ENCODE measurements at regions not wholly inside any gene's neighbourhood (a gene's known extent, or its start where the extent isn't known, plus 50 kb on each side); places are given as distances from the start of the nearest gene placed in this dataset.

DNA sequence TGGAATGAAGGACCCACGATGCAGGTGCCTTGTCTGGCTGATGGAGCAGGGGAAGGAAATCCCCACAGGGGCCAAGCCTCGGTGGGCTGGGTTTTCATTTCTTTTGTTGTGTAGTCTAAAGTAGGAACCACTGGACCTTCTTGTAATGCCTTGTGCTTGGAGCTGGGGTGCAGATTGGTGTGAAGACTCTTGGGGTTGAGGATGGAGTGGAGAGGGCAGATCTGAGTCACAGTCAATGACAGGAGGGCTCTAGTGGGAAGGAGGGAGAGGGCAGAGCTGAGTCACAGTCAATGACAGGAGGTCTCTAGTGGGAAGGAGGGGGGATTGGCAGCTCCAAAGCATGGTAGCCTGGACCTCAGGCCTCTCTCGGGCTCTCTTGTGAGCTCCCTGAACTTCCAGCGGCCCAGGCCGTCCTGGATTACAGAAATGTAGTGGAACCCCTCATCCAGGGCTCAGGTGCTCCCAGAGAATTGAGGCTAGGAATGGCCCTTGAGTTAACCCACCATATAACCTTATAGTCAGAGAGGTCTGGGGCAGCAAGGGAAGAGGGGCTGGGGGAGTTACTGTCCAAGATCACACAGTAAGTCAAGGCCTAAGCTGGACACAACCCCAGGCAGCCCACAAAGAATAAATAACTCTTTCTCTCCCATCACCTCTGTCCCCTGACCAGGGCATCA lies 313.8 kb downstream of the MATN1 start:
- H3K27ac ChIP-seq (ENCODE audit: low read length): no peak overlapping the region
- H3K36me3 ChIP-seq (ENCODE audit: insufficient read depth, low read length): no peaks in the 10 kb centered on the region
- no peak overlapping the region for H3K4me2 ChIP-seq (ENCODE audit: low read length)
- no peaks in the 10 kb centered on the region for H3K9me2 ChIP-seq (ENCODE audit: insufficient read depth, low read length)
- H3K9ac ChIP-seq (ENCODE audit: low read length): no peak overlapping the region
- TF ChIP-seq, protein P1, sequence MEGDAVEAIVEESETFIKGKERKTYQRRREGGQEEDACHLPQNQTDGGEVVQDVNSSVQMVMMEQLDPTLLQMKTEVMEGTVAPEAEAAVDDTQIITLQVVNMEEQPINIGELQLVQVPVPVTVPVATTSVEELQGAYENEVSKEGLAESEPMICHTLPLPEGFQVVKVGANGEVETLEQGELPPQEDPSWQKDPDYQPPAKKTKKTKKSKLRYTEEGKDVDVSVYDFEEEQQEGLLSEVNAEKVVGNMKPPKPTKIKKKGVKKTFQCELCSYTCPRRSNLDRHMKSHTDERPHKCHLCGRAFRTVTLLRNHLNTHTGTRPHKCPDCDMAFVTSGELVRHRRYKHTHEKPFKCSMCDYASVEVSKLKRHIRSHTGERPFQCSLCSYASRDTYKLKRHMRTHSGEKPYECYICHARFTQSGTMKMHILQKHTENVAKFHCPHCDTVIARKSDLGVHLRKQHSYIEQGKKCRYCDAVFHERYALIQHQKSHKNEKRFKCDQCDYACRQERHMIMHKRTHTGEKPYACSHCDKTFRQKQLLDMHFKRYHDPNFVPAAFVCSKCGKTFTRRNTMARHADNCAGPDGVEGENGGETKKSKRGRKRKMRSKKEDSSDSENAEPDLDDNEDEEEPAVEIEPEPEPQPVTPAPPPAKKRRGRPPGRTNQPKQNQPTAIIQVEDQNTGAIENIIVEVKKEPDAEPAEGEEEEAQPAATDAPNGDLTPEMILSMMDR (IDR thresholded peaks at IDR 0.05; ENCODE audit: poor library complexity, severe bottlenecking): no peak
- no peak for TF ChIP-seq TAF1 (IDR thresholded peaks at IDR 0.05; ENCODE audit: low read depth)
- no peak for TF ChIP-seq EP300 (conservative IDR thresholded peaks at IDR 0.05; ENCODE audit: poor library complexity, severe bottlenecking)
- TF ChIP-seq, protein P2, sequence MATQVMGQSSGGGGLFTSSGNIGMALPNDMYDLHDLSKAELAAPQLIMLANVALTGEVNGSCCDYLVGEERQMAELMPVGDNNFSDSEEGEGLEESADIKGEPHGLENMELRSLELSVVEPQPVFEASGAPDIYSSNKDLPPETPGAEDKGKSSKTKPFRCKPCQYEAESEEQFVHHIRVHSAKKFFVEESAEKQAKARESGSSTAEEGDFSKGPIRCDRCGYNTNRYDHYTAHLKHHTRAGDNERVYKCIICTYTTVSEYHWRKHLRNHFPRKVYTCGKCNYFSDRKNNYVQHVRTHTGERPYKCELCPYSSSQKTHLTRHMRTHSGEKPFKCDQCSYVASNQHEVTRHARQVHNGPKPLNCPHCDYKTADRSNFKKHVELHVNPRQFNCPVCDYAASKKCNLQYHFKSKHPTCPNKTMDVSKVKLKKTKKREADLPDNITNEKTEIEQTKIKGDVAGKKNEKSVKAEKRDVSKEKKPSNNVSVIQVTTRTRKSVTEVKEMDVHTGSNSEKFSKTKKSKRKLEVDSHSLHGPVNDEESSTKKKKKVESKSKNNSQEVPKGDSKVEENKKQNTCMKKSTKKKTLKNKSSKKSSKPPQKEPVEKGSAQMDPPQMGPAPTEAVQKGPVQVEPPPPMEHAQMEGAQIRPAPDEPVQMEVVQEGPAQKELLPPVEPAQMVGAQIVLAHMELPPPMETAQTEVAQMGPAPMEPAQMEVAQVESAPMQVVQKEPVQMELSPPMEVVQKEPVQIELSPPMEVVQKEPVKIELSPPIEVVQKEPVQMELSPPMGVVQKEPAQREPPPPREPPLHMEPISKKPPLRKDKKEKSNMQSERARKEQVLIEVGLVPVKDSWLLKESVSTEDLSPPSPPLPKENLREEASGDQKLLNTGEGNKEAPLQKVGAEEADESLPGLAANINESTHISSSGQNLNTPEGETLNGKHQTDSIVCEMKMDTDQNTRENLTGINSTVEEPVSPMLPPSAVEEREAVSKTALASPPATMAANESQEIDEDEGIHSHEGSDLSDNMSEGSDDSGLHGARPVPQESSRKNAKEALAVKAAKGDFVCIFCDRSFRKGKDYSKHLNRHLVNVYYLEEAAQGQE (IDR thresholded peaks at IDR 0.05; ENCODE audit: borderline replicate concordance): no peak
- no peak for TF ChIP-seq SMC3 (conservative IDR thresholded peaks at IDR 0.05; ENCODE audit: poor library complexity)
- TF ChIP-seq MXI1 (conservative IDR thresholded peaks at IDR 0.05; ENCODE audit: poor library complexity, severe bottlenecking): no peak
- TF ChIP-seq POLR2AphosphoS5 (IDR thresholded peaks at IDR 0.05): no peak
- no peak for TF ChIP-seq EZH2 (IDR thresholded peaks at IDR 0.05; ENCODE audit: borderline replicate concordance, insufficient read depth, low read length, poor library complexity, severe bottlenecking)
- no peak for TF ChIP-seq RAD21 (conservative IDR thresholded peaks at IDR 0.05)
- H3F3A ChIP-seq (ENCODE audit: insufficient read depth, low read length, poor library complexity, severe bottlenecking): no peaks in the 10 kb centered on the region
- no peaks in the 10 kb centered on the region for H4K20me1 ChIP-seq (ENCODE audit: insufficient read depth)
- no peak overlapping the region for H3K4me3 ChIP-seq (ENCODE audit: low read length)
- no peaks in the 10 kb centered on the region for H3K79me2 ChIP-seq (replicated peaks; ENCODE audit: insufficient read depth, low read length)
- no peaks in the 10 kb centered on the region for H3K27me3 ChIP-seq (ENCODE audit: insufficient read depth, low read depth, low read length)
- H3K9me3 ChIP-seq (ENCODE audit: low read length): no peaks in the 10 kb centered on the region
- H2AFZ ChIP-seq (ENCODE audit: low read depth, low read length): no peak overlapping the region

DNA sequence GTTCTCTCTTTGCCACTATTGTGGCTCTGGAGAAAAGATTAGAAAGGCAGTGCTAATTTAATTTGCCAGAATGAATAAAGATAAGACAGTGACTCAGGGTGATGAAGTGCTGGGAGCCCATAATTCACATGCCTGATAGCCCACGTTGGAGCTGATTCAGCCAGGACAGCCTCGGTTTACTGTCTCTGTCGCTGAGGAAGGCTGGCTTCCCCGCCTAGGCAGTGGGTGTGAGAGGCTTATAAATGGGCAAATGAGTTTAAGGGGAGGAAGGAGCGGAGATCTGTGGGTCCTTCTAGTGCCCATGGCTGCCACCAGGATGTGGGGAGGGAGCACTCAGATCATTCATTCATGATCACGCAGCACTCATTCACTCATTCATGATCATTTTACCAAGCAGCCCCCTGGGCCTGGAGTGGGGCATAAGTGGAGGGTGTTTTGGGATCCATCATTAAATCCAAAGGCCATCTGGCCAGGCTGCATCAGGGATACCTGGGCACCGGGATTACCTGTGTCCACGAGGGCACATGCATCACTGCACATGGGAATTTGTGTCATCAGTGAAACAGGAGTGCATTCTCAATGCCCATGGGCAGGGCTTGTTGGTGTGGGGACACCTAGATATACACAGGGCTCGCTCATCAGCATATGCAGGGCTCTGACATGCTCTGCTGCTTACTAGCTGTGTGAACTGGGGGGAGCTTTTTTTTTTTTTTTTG lies 315.4 kb downstream of the MATN1 start:
- H3K4me3 ChIP-seq (ENCODE audit: low read length): no peak overlapping the region
- H3F3A ChIP-seq (ENCODE audit: insufficient read depth, low read length, poor library complexity, severe bottlenecking): no peaks in the 10 kb centered on the region
- H3K9ac ChIP-seq (ENCODE audit: low read length): no peak overlapping the region
- no peaks in the 10 kb centered on the region for H3K79me2 ChIP-seq (replicated peaks; ENCODE audit: insufficient read depth, low read length)
- H3K9me2 ChIP-seq (ENCODE audit: insufficient read depth, low read length): no peaks in the 10 kb centered on the region
- no peak overlapping the region for H3K4me2 ChIP-seq (ENCODE audit: low read length)
- no peaks in the 10 kb centered on the region for H3K36me3 ChIP-seq (ENCODE audit: insufficient read depth, low read length)
- H3K9me3 ChIP-seq (ENCODE audit: low read length): no peaks in the 10 kb centered on the region
- H4K20me1 ChIP-seq (ENCODE audit: insufficient read depth): no peaks in the 10 kb centered on the region
- no peak overlapping the region for H2AFZ ChIP-seq (ENCODE audit: low read depth, low read length)
- H3K27ac ChIP-seq (ENCODE audit: low read length): no peak overlapping the region
- H3K27me3 ChIP-seq (ENCODE audit: insufficient read depth, low read depth, low read length): no peaks in the 10 kb centered on the region
- no peak for TF ChIP-seq SMC3 (conservative IDR thresholded peaks at IDR 0.05; ENCODE audit: poor library complexity)
- TF ChIP-seq POLR2AphosphoS5 (IDR thresholded peaks at IDR 0.05): no peak
- TF ChIP-seq MXI1 (conservative IDR thresholded peaks at IDR 0.05; ENCODE audit: poor library complexity, severe bottlenecking): no peak
- no peak for TF ChIP-seq RAD21 (conservative IDR thresholded peaks at IDR 0.05)
- TF ChIP-seq TAF1 (IDR thresholded peaks at IDR 0.05; ENCODE audit: low read depth): no peak
- TF ChIP-seq EP300 (conservative IDR thresholded peaks at IDR 0.05; ENCODE audit: poor library complexity, severe bottlenecking): no peak
- TF ChIP-seq, protein P2 (IDR thresholded peaks at IDR 0.05; ENCODE audit: borderline replicate concordance): no peak
- TF ChIP-seq, protein P1 (IDR thresholded peaks at IDR 0.05; ENCODE audit: poor library complexity, severe bottlenecking): no peak
- no peak for TF ChIP-seq EZH2 (IDR thresholded peaks at IDR 0.05; ENCODE audit: borderline replicate concordance, insufficient read depth, low read length, poor library complexity, severe bottlenecking)

All from neural cell (in vitro differentiated cells).